ENCODE measurements at regions not wholly inside any gene's neighbourhood (a gene's known extent, or its start where the extent isn't known, plus 50 kb on each side); places are given as distances from the start of the nearest gene placed in this dataset.

GRCh38 chr7:54963155-54963554 is 55.7 kb upstream of the EGFR start:
- no peaks in the 10 kb centered on the region for H3K27me3 Mint-ChIP-seq
- DNase-seq (no peak), ATAC-seq (no peak)
- CTCF ChIA-PET, result no interaction called here
- H3K9me3 Mint-ChIP-seq (ENCODE audit: low read depth), result no peaks in the 10 kb centered on the region
- H3K27ac Mint-ChIP-seq, result no peak overlapping the region
- no peak overlapping the region for H3K4me3 Mint-ChIP-seq
- no peaks in the 10 kb centered on the region for H3K4me1 Mint-ChIP-seq
- H3K36me3 Mint-ChIP-seq, result no peaks in the 10 kb centered on the region

GRCh38 chr7:54964136-54964535 is 54.7 kb upstream of the EGFR start:
- Mint-ChIP-seq H3K9me3 (ENCODE audit: low read depth) (no peaks in the 10 kb centered on the region), H3K27me3 (no peaks in the 10 kb centered on the region), H3K27ac (no peak overlapping the region), H3K36me3 (no peaks in the 10 kb centered on the region), H3K4me1 (no peaks in the 10 kb centered on the region), H3K4me3 (no peak overlapping the region)
- DNase-seq, result no peak
- CTCF ChIA-PET, result no interaction called here
- no peak for ATAC-seq

GRCh38 chr7:54967377-54967776 is 51.4 kb upstream of the EGFR start:
- CTCF ChIA-PET, result no interaction called here
- Mint-ChIP-seq H3K36me3 (no peaks in the 10 kb centered on the region), H3K27me3 (no peaks in the 10 kb centered on the region), H3K4me3 (no peak overlapping the region), H3K9me3 (ENCODE audit: low read depth) (no peaks in the 10 kb centered on the region), H3K4me1 (no peaks in the 10 kb centered on the region), H3K27ac (no peak overlapping the region)
- ATAC-seq, result no peak
- no peak for DNase-seq

- H3K27me3 Mint-ChIP-seq, result no peaks in the 10 kb centered on the region
- no peak overlapping the region for H3K27ac Mint-ChIP-seq
- no peak for ATAC-seq
- CTCF ChIA-PET, result no interaction called here
- no peaks in the 10 kb centered on the region for H3K4me1 Mint-ChIP-seq
- H3K4me3 Mint-ChIP-seq, result no peak overlapping the region
- DNase-seq, result no peak
- H3K36me3 Mint-ChIP-seq, result no peaks in the 10 kb centered on the region
- H3K9me3 Mint-ChIP-seq (ENCODE audit: low read depth), result no peaks in the 10 kb centered on the region
These were observed 50.8 kb upstream of the EGFR start for GRCh38 chr7:54968018-54968417.
